Spleen (tissue), 11 donors: ENCODE measurements at regions not wholly inside any gene's neighbourhood (a gene's known extent, or its start where the extent isn't known, plus 50 kb on each side); places are given as distances from the start of the nearest gene placed in this dataset.
"Not testable (repeated sequence)": the region's sequence is repeated elsewhere in the genome, so short reads cannot be mapped to it uniquely, and the experiment has no call there.

ENCODE experiments used
- DNase-seq: peaks from one replicate; pipeline ENCODE4 v3.0.0-alpha.2; 2020
- H3K27ac ChIP-seq, 8 donors: fragments of 200-600 bp; sonication (generic) in 7 of 8; 1 replicate in 4 of 8; 2 replicates in 4 of 8; pipeline versions ENCODE4 v1.5.0 to v1.8.0; 2016 to 2021; ENCODE audit warnings: inconsistent platforms in 4 of 8, mild to moderate bottlenecking in 4 of 8, moderate library complexity in 1 of 8
- H3K27me3 ChIP-seq, 7 donors: fragments of 200-600 bp; sonication (generic) in 6 of 7; replicated peaks in 1 of 7; 1 replicate in 4 of 7; 2 replicates in 3 of 7; pipeline versions ENCODE4 v1.5.0 to v1.8.0; 2016 to 2021; ENCODE audit warnings: inconsistent platforms in 3 of 7, mild to moderate bottlenecking in 1 of 7
- H3K36me3 ChIP-seq, 6 donors: fragments of 200-600 bp; sonication (generic) in 5 of 6; 1 replicate in 4 of 6; 2 replicates in 2 of 6; pipeline versions ENCODE4 v1.5.0 to v1.8.0; 2016 to 2021; ENCODE audit warnings: inconsistent platforms in 2 of 6
- H3K4me1 ChIP-seq, 6 donors: fragments of 200-600 bp; sonication (generic) in 5 of 6; 1 replicate in 3 of 6; 2 replicates in 3 of 6; pipeline versions ENCODE4 v1.5.0 to v1.8.0; 2016 to 2021; ENCODE audit warnings: inconsistent platforms in 3 of 6
- H3K4me3 ChIP-seq, 8 donors: fragments of 200-600 bp; sonication (generic) in 7 of 8; 1 replicate in 4 of 8; 2 replicates in 4 of 8; pipeline versions ENCODE4 v1.5.0 to v1.8.0; 2016 to 2021; ENCODE audit warnings: inconsistent platforms in 4 of 8, mild to moderate bottlenecking in 4 of 8, moderate library complexity in 2 of 8
- H3K9me3 ChIP-seq, 8 donors: fragments of 200-600 bp; sonication (generic) in 7 of 8; 1 replicate in 4 of 8; 2 replicates in 4 of 8; pipeline versions ENCODE4 v1.5.0 to v1.8.0; 2016 to 2021; ENCODE audit warnings: inconsistent platforms in 4 of 8
- WGBS, 5 donors: extraction: QIAGEN DNeasy Blood & Tissue Kit in 3 of 5; methylation state at CpG; one replicate each; pipeline versions ENCODE4 v1.1.5 to v1.1.7; 2013 to 2018; 5-methylcytosine and 5-hydroxymethylcytosine counted together
- intact Hi-C: fragments of 100-400 bp; cut with DNase I; formaldehyde crosslinking; loops from one replicate; pipeline ENCODE4 v1.15.0; 2023; ENCODE audit warnings: low total_unique reads
- small RNA-seq, 4 donors: library from RNA; depleted of rRNA; stranded (forward); fragments of <200 nt; gene quantifications; one replicate each; pipeline ENCODE3, GENCODE V24; 2016
- donor health status: healthy with polysubstance abuse.
- donor health status: DM: no; HTN: no; CAD: no; lungs with moderate emphysema.
- donor health status: DM: no; HTN: no; CAD: no.
- donor health status: Bipolar disorder and iron deficiency.
- donor health status: healthy.
- donor health status: DM: no; HTN: no; CAD: no.
- donor health status: DM: yes; HTN: yes; CAD: no.

DNA sequence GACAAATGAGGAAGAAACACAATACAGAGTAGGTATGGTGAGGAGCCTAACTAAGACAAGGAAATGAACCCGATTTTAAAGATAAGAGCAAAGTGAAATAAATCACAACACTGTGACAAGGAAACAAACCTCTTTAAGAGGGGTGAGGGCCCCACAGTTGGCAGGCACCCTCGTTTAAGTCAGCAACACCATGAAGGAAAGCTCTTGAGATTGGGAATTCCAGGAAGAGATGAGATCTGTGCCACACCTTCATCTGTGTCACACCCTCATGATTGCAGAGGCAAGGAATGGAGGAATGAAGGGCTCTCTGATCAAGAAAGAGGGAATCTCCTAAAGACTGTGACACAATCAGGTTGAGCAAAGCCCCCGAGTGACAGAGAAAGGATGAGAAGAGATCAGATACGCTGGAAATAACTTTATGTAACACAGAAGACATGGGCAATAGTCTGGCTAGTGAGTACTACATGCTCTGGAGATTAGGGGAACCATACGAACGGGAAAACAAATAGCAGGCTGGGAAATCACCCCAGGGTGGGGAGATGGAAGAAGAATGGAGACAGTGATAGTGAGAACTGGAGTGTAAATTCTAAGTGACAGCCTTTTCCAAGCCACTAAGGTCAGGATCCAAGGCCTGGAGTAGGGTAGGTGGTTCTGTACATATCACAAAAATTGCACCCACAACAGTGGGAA, 51.7 kb upstream of the TERB2 start:
- H3K4me1 ChIP-seq, intact Hi-C loops, H3K4me3 ChIP-seq, H3K36me3 ChIP-seq, DNase-seq, H3K27me3 ChIP-seq, H3K9me3 ChIP-seq, H3K27ac ChIP-seq: not testable (repeated sequence)
- WGBS, 5 donors: 46 to 64% (median 55%) methylated on average over 6 of the region's 6 CpGs

Small RNAs in the stretch of these regions (small RNA-seq; reads per million reads assigned to genes)
- gene RF00019: 0 reads per million in 4 donors
- gene RNU1-119P: 0 reads per million in 4 donors
